Glomerular visceral epithelial cell (primary cell): ENCODE measurements at regions not wholly inside any gene's neighbourhood (a gene's known extent, or its start where the extent isn't known, plus 50 kb on each side); places are given as distances from the start of the nearest gene placed in this dataset.

Experiments used
- DNase-seq: peaks from one replicate; pipeline ENCODE4 v3.0.0-alpha.2; 2016; ENCODE audit errors: extremely low spot score

GRCh38 chr7:4612939-4613841 lies 68.9 kb upstream of the FOXK1 start:
- peak; percentile 57 for DNase-seq

GRCh38 chr7:4613846-4614548 lies 68.1 kb upstream of the FOXK1 start:
- peak; percentile 23 for DNase-seq

GRCh38 chr7:4616116-4616515 lies 66.0 kb upstream of the FOXK1 start:
- DNase-seq: no peak

- DNase-seq: no peak
Observed at GRCh38 chr7:4621396-4621795, 60.7 kb upstream of the FOXK1 start.

GRCh38 chr7:4626318-4626845 lies 55.7 kb upstream of the FOXK1 start:
- no peak for DNase-seq

- DNase-seq: no peak
Observed at GRCh38 chr7:4629287-4629895, 52.7 kb upstream of the FOXK1 start.

GRCh38 chr7:4631380-4632179 lies 50.5 kb upstream of the FOXK1 start:
- DNase-seq: peak; percentile 84
